HEK293 (cell line): ENCODE measurements at regions not wholly inside any gene's neighbourhood (a gene's known extent, or its start where the extent isn't known, plus 50 kb on each side); places are given as distances from the start of the nearest gene placed in this dataset.

Experiments used
- CTCF ChIA-PET: fragments of 350-600 bp; formaldehyde crosslinking; extraction: SDS; loops from one replicate; lab custom pipeline; 2021; ENCODE audit warnings: antibody characterized with exemption; lab: Yijun Ruan, JAX
- POLR2A ChIA-PET: fragments of 300-600 bp; formaldehyde crosslinking; extraction: SDS; loops from one replicate; lab custom pipeline; 2020; ENCODE audit warnings: antibody characterized with exemption, inconsistent platforms; lab: Yijun Ruan, JAX
- H3K27ac ChIP-seq: fragments of 200-500 bp; sonication (Bioruptor generic); 2 replicates; pipeline ENCODE4 v1.5.1; 2014; ENCODE audit warnings: low read depth, low read length, control low read depth, inconsistent platforms; ENCODE audit errors: extremely low read depth
- H3K36me3 ChIP-seq, 2 experiments: fragments of 200-500 bp in 1 of 2; sonication (Bioruptor generic) in 1 of 2; 1 replicate in 1 of 2; 2 replicates in 1 of 2; pipeline ENCODE4 v1.5.1; 2014 to 2017; ENCODE audit warnings: inconsistent platforms in 2 of 2, low read length in 2 of 2; ENCODE audit not compliant: control insufficient read depth in 2 of 2, insufficient read depth in 1 of 2
- H3K4me1 ChIP-seq: fragments of 200-500 bp; sonication (Bioruptor generic); 2 replicates; pipeline ENCODE4 v1.5.1; 2014; ENCODE audit warnings: mild to moderate bottlenecking, low read length, inconsistent platforms; ENCODE audit not compliant: control insufficient read depth, insufficient read depth
- H3K4me3 ChIP-seq: 2 replicates; pipeline ENCODE4 v1.5.1; 2011; ENCODE audit warnings: low read depth, mild to moderate bottlenecking, control low read depth, low read length, moderate library complexity
- H3K9me3 ChIP-seq: fragments of 200-500 bp; sonication (Bioruptor generic); 2 replicates; pipeline ENCODE4 v1.5.1; 2014; ENCODE audit warnings: low read depth, low read length, inconsistent platforms; ENCODE audit not compliant: control insufficient read depth, insufficient read depth
- GLIS1 ChIP-seq: fragments of 450-650 bp; formaldehyde crosslinking; IDR thresholded peaks from 2 replicates; pipeline ENCODE4 v1.5.1; 2016; ENCODE audit warnings: missing biosample characterization, missing genetic modification characterization
- KLF1 ChIP-seq: fragments of 450-650 bp; formaldehyde crosslinking; IDR thresholded peaks from 2 replicates; pipeline ENCODE4 v1.5.1; 2016; ENCODE audit warnings: missing biosample characterization, missing genetic modification characterization
- SP2 ChIP-seq: fragments of 450-650 bp; formaldehyde crosslinking; IDR thresholded peaks from 2 replicates; pipeline ENCODE4 v1.5.1; 2016; ENCODE audit warnings: missing biosample characterization, missing genetic modification characterization
- TCF7L2 ChIP-seq: IDR thresholded peaks from 2 replicates; pipeline ENCODE4 v1.6.1; 2011; ENCODE audit warnings: low read depth, mild to moderate bottlenecking, inconsistent platforms, low read length, moderate library complexity, borderline replicate concordance
- ZFP37 ChIP-seq: fragments of 450-650 bp; formaldehyde crosslinking; IDR thresholded peaks from 2 replicates; pipeline ENCODE4 v1.5.1; 2016; ENCODE audit warnings: missing biosample characterization, missing genetic modification characterization
- ZNF133 ChIP-seq: fragments of 450-650 bp; formaldehyde crosslinking; IDR thresholded peaks from 2 replicates; pipeline ENCODE4 v1.5.1; 2016; ENCODE audit warnings: missing biosample characterization, missing genetic modification characterization
- ZNF146 ChIP-seq: fragments of 450-650 bp; formaldehyde crosslinking; IDR thresholded peaks from 2 replicates; pipeline ENCODE4 v1.5.1; 2016; ENCODE audit warnings: missing biosample characterization, missing genetic modification characterization
- ZNF16 ChIP-seq: fragments of 450-650 bp; formaldehyde crosslinking; IDR thresholded peaks from 2 replicates; pipeline ENCODE4 v1.5.1; 2016; ENCODE audit warnings: low read depth, missing biosample characterization, missing genetic modification characterization
- ZNF175 ChIP-seq: fragments of 450-650 bp; formaldehyde crosslinking; IDR thresholded peaks from 2 replicates; pipeline ENCODE4 v1.5.1; 2016; ENCODE audit warnings: missing biosample characterization, missing genetic modification characterization
- ZNF211 ChIP-seq: fragments of 450-650 bp; formaldehyde crosslinking; IDR thresholded peaks from 2 replicates; pipeline ENCODE4 v1.5.1; 2016; ENCODE audit warnings: low read depth, missing biosample characterization, missing genetic modification characterization
- ZNF214 ChIP-seq: fragments of 450-650 bp; formaldehyde crosslinking; IDR thresholded peaks from 2 replicates; pipeline ENCODE4 v1.5.1; 2017; ENCODE audit warnings: missing biosample characterization, mild to moderate bottlenecking, missing genetic modification characterization, borderline replicate concordance
- ZNF266 ChIP-seq: fragments of 450-650 bp; formaldehyde crosslinking; IDR thresholded peaks from 2 replicates; pipeline ENCODE4 v1.5.1; 2016; ENCODE audit warnings: missing biosample characterization, missing genetic modification characterization, low read depth
- ZNF404 ChIP-seq: fragments of 450-650 bp; formaldehyde crosslinking; IDR thresholded peaks from 2 replicates; pipeline ENCODE4 v1.5.1; 2017; ENCODE audit warnings: missing biosample characterization, missing genetic modification characterization
- ZNF426 ChIP-seq: fragments of 450-650 bp; formaldehyde crosslinking; IDR thresholded peaks from 2 replicates; pipeline ENCODE4 v1.5.1; 2017; ENCODE audit warnings: missing biosample characterization, missing genetic modification characterization, mild to moderate bottlenecking, inconsistent platforms, moderate library complexity
- ZNF596 ChIP-seq: fragments of 450-650 bp; IDR thresholded peaks from 2 replicates; pipeline ENCODE4 v1.5.0; 2018; ENCODE audit warnings: missing biosample characterization, mild to moderate bottlenecking, missing genetic modification characterization, moderate library complexity
- ZNF629 ChIP-seq: fragments of 450-650 bp; formaldehyde crosslinking; IDR thresholded peaks from 2 replicates; pipeline ENCODE4 v1.5.1; 2017; ENCODE audit warnings: missing biosample characterization, missing genetic modification characterization
- ZNF660 ChIP-seq: fragments of 450-650 bp; IDR thresholded peaks from 2 replicates; pipeline ENCODE4 v1.5.1; 2018; ENCODE audit warnings: missing biosample characterization, mild to moderate bottlenecking, missing genetic modification characterization
- ZNF76 ChIP-seq: fragments of 450-650 bp; formaldehyde crosslinking; IDR thresholded peaks from 2 replicates; pipeline ENCODE4; 2016; ENCODE audit warnings: low read depth, missing biosample characterization, missing genetic modification characterization, borderline replicate concordance
- ZNF785 ChIP-seq: fragments of 450-650 bp; formaldehyde crosslinking; IDR thresholded peaks from 2 replicates; pipeline ENCODE4 v1.5.1; 2016; ENCODE audit warnings: missing biosample characterization, missing genetic modification characterization
- ZSCAN30 ChIP-seq: fragments of 450-650 bp; IDR thresholded peaks from 2 replicates; pipeline ENCODE4 v1.5.1; 2018; ENCODE audit warnings: missing biosample characterization, mild to moderate bottlenecking, missing genetic modification characterization, moderate library complexity
- TF ChIP-seq, protein P1 (sequence below): fragments of 450-650 bp; formaldehyde crosslinking; IDR thresholded peaks from 2 replicates; pipeline ENCODE4 v1.5.1; 2016; ENCODE audit warnings: missing biosample characterization, missing genetic modification characterization
- TF ChIP-seq, protein P2 (sequence below): fragments of 450-650 bp; formaldehyde crosslinking; IDR thresholded peaks from 2 replicates; pipeline ENCODE4 v1.5.1; 2016; ENCODE audit warnings: missing biosample characterization, missing genetic modification characterization, borderline replicate concordance
- TF ChIP-seq, protein P3 (sequence below): fragments of 450-650 bp; formaldehyde crosslinking; IDR thresholded peaks from 2 replicates; pipeline ENCODE4 v1.5.1; 2016; ENCODE audit warnings: missing biosample characterization, missing genetic modification characterization
- TF ChIP-seq, protein P4 (sequence below): IDR thresholded peaks from 2 replicates; pipeline ENCODE4 v1.6.1; 2011; ENCODE audit warnings: mild to moderate bottlenecking, low read depth, low read length, borderline replicate concordance
- TF ChIP-seq, protein P5 (sequence below): fragments of 450-650 bp; formaldehyde crosslinking; IDR thresholded peaks from 2 replicates; pipeline ENCODE4 v1.5.1; 2016; ENCODE audit warnings: missing biosample characterization, missing genetic modification characterization

DNA sequence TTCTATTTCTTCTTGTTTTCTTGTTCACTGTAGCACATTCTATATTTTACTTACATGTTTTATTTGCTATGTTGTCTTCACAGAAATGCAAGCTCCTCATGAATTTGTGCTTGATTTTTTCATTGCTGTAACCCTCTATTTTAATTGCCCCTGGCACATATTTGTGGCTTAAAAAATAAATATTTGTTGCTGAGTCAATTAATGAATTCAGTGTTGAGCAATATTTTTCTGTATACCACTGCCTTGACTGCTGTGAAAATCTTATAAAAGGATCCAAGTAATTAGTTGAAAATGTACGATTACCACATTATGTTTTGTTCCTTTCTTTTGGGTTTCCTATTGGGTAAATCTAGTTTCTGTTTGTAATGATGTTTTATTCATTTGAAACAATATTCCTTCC lies 68.5 kb downstream of the FAM47A start:
- POLR2A ChIA-PET, result no interaction called here
- Histone ChIP-seq H3K36me3 (no peaks in the 10 kb centered on the region), H3K4me1 (no peaks in the 10 kb centered on the region), H3K4me3 (no peak overlapping the region), H3K27ac (no peak overlapping the region), H3K9me3 (no peaks in the 10 kb centered on the region)
- no peak for TF ChIP-seq GLIS1
- TF ChIP-seq ZNF16 (tag by site-specific recombination), result no peak
- TF ChIP-seq KLF1 (tag by site-specific recombination), result no peak
- no peak for TF ChIP-seq ZNF133 (tag by site-specific recombination)
- no peak for TF ChIP-seq ZFP37
- TF ChIP-seq SP2, result no peak
- no peak for TF ChIP-seq ZNF596 (tag by site-specific recombination)
- no peak for TF ChIP-seq ZNF146 (tag by site-specific recombination)
- no peak for TF ChIP-seq ZNF629
- CTCF ChIA-PET, result no interaction called here

DNA sequence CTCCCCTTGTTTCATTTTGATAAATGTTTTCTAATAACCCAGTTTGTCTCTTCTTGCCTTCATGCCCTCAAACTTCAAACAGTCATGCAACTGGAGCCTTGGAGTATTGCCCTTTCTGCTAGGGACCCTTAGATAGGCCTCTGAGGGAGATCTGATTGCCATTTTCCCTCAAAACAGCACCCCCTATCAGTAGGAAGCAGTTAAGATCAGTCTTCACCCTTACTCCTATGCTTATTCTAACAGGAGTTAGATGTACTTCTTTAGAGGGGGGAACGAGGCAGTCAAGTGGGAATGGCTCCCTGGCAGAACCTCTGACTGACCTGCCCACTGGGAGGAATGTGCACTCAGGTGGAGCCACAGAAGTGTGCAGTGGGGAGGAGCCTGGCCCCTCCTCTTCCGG lies 74.1 kb downstream of the FAM47A start:
- Histone ChIP-seq H3K27ac (no peak overlapping the region), H3K36me3 (no peaks in the 10 kb centered on the region), H3K4me1 (no peaks in the 10 kb centered on the region), H3K4me3 (no peak overlapping the region), H3K9me3 (no peaks in the 10 kb centered on the region)
- CTCF ChIA-PET, result no interaction called here
- TF ChIP-seq TCF7L2 (no peak), ZNF76 (tag by site-specific recombination) (no peak), ZNF426 (no peak), GLIS1 (no peak), ZNF266 (tag by site-specific recombination) (no peak)
- POLR2A ChIA-PET, result no interaction called here

DNA sequence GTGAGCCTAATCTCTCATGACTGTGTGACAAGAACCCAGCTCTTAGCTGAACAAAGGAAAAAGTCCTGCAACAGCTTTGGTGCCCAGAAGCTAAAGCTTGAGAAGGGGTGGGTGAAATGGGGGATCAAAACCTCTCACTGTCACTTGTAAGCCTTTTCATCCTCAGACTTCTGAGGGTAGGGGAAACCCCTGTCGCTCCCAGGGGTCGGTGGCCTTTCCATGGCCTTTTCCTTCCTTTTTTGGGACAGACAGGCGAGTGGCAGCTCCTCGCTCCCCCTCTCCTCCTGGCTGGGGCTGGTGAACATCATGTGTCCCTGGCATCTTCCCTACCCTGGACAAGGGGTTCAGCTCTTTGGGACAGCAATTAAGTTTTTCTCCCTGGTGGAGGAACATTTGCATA lies 78.2 kb downstream of the FAM47A start:
- Histone ChIP-seq H3K4me3 (no peak overlapping the region), H3K9me3 (no peaks in the 10 kb centered on the region), H3K27ac (no peak overlapping the region), H3K4me1 (no peaks in the 10 kb centered on the region), H3K36me3 (no peaks in the 10 kb centered on the region)
- CTCF ChIA-PET, result interaction anchor here (1.1 kb wide), 1 partner anchor 16 kb away, joined by 3 read pairs; no protein-coding TSS in a partner anchor
- POLR2A ChIA-PET, result no interaction called here
- TF ChIP-seq ZNF660 (tag by site-specific recombination) (no peak), ZFP37 (no peak), ZNF175 (tag by site-specific recombination) (no peak), ZNF214 (tag by site-specific recombination) (no peak), ZNF785 (tag by site-specific recombination) (no peak), ZNF629 (no peak), ZSCAN30 (no peak), ZNF404 (tag by site-specific recombination) (no peak), ZNF211 (no peak)
- TF ChIP-seq, protein P1, sequence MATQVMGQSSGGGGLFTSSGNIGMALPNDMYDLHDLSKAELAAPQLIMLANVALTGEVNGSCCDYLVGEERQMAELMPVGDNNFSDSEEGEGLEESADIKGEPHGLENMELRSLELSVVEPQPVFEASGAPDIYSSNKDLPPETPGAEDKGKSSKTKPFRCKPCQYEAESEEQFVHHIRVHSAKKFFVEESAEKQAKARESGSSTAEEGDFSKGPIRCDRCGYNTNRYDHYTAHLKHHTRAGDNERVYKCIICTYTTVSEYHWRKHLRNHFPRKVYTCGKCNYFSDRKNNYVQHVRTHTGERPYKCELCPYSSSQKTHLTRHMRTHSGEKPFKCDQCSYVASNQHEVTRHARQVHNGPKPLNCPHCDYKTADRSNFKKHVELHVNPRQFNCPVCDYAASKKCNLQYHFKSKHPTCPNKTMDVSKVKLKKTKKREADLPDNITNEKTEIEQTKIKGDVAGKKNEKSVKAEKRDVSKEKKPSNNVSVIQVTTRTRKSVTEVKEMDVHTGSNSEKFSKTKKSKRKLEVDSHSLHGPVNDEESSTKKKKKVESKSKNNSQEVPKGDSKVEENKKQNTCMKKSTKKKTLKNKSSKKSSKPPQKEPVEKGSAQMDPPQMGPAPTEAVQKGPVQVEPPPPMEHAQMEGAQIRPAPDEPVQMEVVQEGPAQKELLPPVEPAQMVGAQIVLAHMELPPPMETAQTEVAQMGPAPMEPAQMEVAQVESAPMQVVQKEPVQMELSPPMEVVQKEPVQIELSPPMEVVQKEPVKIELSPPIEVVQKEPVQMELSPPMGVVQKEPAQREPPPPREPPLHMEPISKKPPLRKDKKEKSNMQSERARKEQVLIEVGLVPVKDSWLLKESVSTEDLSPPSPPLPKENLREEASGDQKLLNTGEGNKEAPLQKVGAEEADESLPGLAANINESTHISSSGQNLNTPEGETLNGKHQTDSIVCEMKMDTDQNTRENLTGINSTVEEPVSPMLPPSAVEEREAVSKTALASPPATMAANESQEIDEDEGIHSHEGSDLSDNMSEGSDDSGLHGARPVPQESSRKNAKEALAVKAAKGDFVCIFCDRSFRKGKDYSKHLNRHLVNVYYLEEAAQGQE, result no peak
- TF ChIP-seq, protein P2, sequence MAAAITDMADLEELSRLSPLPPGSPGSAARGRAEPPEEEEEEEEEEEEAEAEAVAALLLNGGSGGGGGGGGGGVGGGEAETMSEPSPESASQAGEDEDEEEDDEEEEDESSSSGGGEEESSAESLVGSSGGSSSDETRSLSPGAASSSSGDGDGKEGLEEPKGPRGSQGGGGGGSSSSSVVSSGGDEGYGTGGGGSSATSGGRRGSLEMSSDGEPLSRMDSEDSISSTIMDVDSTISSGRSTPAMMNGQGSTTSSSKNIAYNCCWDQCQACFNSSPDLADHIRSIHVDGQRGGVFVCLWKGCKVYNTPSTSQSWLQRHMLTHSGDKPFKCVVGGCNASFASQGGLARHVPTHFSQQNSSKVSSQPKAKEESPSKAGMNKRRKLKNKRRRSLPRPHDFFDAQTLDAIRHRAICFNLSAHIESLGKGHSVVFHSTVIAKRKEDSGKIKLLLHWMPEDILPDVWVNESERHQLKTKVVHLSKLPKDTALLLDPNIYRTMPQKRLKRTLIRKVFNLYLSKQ (tag by site-specific recombination), result no peak
- TF ChIP-seq, protein P3, sequence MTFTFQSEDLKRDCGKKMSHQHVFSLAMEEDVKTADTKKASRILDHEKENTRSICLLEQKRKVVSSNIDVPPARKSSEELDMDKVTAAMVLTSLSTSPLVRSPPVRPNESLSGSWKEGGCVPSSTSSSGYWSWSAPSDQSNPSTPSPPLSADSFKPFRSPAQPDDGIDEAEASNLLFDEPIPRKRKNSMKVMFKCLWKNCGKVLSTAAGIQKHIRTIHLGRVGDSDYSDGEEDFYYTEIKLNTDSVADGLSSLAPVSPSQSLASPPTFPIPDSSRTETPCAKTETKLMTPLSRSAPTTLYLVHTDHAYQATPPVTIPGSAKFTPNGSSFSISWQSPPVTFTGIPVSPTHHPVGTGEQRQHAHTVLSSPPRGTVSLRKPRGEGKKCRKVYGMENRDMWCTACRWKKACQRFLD, result no peak
- TF ChIP-seq, protein P4, sequence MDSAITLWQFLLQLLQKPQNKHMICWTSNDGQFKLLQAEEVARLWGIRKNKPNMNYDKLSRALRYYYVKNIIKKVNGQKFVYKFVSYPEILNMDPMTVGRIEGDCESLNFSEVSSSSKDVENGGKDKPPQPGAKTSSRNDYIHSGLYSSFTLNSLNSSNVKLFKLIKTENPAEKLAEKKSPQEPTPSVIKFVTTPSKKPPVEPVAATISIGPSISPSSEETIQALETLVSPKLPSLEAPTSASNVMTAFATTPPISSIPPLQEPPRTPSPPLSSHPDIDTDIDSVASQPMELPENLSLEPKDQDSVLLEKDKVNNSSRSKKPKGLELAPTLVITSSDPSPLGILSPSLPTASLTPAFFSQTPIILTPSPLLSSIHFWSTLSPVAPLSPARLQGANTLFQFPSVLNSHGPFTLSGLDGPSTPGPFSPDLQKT, result no peak
- TF ChIP-seq, protein P5, sequence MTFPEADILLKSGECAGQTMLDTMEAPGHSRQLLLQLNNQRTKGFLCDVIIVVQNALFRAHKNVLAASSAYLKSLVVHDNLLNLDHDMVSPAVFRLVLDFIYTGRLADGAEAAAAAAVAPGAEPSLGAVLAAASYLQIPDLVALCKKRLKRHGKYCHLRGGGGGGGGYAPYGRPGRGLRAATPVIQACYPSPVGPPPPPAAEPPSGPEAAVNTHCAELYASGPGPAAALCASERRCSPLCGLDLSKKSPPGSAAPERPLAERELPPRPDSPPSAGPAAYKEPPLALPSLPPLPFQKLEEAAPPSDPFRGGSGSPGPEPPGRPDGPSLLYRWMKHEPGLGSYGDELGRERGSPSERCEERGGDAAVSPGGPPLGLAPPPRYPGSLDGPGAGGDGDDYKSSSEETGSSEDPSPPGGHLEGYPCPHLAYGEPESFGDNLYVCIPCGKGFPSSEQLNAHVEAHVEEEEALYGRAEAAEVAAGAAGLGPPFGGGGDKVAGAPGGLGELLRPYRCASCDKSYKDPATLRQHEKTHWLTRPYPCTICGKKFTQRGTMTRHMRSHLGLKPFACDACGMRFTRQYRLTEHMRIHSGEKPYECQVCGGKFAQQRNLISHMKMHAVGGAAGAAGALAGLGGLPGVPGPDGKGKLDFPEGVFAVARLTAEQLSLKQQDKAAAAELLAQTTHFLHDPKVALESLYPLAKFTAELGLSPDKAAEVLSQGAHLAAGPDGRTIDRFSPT, result no peak
